GM13976 (cell line): ENCODE measurements at regions not wholly inside any gene's neighbourhood (a gene's known extent, or its start where the extent isn't known, plus 50 kb on each side); places are given as distances from the start of the nearest gene placed in this dataset.

Experiments used
- DNase-seq: peaks from one replicate; pipeline ENCODE4 v3.0.0; 2012; ENCODE audit warnings: low spot score
- in situ Hi-C: fragments of 300-500 bp; cut with MboI; formaldehyde crosslinking; loops from one replicate; pipeline ENCODE4 v1.12.0; 2022; ENCODE audit warnings: low sequenced_read_pairs, mixed read lengths, inconsistent platforms; ENCODE audit not compliant: unreplicated experiment
- TF ChIP-seq, protein P1 (sequence below): IDR thresholded peaks from 2 replicates; pipeline ENCODE4 v1.5.1; 2012; ENCODE audit warnings: borderline replicate concordance, mild to moderate bottlenecking; ENCODE audit not compliant: insufficient read depth; ENCODE audit errors: extremely low read depth, missing control alignments, control extremely low read depth

DNA sequence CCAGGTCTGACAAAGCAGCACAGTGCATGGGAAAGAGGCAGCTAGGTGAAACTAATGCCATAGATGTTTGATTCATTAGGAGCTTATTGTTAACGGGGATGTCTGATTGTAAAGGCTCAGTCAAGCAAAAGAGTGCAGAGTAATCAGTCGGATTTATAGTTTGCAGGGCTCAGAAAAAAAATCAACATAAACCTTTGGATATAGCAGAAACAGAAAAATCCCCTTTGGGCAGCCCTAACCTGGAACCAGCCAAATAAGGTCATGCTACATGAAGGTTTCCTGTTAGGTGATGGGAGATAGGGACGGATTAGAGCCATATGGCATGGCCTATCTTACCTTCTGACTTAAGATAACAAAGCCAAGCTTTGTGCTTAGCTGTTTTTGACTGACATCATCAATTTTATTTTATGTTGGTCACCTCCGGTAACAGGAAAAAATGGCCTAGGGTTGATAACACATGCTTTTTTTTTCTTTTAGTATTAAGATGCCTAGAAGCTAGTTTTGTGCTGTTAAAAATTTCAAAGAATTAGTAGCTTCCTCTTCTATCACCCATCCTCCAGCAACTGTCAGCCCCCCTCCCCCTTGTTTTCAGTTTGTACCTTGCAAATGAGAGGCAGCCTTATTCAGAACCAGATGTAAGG lies 60.7 kb upstream of the ZEB2 start:
- no peak for DNase-seq
- in situ Hi-C loops: no loop called here
- TF ChIP-seq, protein P1, sequence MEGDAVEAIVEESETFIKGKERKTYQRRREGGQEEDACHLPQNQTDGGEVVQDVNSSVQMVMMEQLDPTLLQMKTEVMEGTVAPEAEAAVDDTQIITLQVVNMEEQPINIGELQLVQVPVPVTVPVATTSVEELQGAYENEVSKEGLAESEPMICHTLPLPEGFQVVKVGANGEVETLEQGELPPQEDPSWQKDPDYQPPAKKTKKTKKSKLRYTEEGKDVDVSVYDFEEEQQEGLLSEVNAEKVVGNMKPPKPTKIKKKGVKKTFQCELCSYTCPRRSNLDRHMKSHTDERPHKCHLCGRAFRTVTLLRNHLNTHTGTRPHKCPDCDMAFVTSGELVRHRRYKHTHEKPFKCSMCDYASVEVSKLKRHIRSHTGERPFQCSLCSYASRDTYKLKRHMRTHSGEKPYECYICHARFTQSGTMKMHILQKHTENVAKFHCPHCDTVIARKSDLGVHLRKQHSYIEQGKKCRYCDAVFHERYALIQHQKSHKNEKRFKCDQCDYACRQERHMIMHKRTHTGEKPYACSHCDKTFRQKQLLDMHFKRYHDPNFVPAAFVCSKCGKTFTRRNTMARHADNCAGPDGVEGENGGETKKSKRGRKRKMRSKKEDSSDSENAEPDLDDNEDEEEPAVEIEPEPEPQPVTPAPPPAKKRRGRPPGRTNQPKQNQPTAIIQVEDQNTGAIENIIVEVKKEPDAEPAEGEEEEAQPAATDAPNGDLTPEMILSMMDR: no peak

DNA sequence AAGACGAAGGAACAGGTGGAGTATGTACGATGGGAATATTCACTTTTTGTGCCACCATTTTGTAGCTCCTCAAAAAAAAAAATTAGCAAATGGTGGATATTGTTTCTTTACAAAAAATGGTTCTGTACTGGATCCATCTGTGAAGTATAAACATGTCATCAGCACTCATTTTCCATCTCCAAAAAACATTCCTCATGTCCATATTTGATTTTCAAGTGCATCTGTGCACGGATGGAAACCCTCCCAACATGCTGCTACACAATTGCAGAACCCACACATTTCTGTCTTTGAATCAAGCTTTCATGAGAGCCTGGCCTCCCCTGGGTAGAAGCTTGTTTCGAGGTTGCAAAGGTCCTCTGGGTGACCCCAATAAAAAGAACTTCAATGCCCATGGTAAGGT lies 59.6 kb upstream of the ZEB2 start:
- in situ Hi-C loops: no loop called here
- TF ChIP-seq, protein P1: no peak

DNA sequence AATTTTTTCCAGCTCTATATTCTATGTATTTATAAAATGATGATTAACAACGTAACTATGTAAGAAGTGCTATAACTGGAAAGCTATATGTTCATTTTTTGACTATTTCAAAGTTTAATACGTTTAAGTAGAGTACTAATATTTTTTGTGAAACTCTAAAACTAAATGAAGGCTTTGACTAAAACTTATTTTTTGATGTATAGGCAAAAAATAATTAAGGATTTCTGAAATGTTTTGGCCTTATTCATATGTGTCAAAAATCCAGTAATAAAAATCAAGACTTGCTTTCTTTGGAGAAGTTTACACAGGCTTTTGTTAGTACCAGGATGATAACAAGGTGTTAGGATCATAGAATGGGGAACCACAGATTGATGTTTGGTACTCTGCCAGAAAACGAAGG lies 58.2 kb upstream of the ZEB2 start:
- in situ Hi-C loops: no loop called here
- DNase-seq: no peak
- TF ChIP-seq, protein P1: no peak

More for the DNA sequence above, 59.6 kb upstream of the ZEB2 start:
- no peak for DNase-seq

DNA sequence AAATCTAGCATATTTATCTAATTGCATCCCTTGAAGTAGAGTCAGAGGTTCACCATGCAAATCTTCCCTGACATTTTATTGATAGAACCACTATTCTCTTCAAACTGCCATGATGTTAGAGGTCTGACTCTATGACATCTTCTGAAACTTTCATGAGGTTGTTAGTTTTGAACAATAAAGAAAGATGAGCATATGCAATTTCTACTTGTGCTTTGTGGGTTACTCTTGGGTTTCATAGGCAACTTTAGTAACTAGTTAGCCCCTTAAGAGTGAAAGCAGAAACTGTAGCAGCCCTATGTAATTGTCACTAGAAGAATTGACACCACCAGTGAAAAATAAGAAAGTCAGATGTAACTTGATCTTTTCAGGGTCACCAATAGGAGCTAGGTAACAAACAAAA lies 53.1 kb upstream of the ZEB2 start:
- DNase-seq: peak; percentile 23
- TF ChIP-seq, protein P1: no peak
- in situ Hi-C loops: no loop called here

DNA sequence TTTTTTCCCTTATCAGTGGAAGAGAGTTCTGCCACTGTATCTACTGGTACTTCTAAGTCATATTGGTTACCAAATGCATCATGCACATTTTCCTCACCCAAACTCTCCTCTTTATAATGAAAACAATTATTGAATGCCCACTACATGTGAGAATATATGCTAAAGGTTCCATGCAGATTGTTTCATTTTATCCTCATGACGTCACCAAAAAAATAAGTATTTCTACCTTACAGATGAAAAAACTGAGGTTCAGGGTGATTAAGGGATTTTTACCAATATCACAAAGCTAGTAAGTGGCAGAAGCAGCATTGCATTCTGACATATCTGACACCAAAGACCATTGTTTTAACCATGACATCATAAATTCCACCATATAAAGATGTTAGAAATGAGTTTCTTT lies 51.9 kb upstream of the ZEB2 start:
- in situ Hi-C loops: no loop called here
- TF ChIP-seq, protein P1: no peak
- no peak for DNase-seq

DNA sequence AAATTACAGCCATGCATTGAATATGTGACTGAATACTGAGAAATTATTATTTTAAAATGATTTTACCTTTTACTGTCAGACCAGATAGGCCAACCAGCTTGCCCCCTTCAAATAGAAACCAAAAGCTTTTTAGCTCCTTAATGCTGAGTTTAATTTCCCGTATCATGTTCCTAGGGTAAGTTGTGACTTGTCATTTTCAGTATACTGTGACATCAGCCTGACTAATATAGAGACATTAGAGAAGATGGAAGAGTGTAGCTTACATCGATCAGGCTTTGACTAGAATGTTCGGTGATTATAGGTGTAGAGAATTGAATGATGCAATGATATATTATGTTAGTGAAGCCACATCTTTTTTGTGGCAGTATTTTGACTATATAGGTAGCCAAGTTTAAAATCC lies 50.6 kb upstream of the ZEB2 start:
- no peak for DNase-seq
- in situ Hi-C loops: no loop called here

More for the DNA sequence above, 50.6 kb upstream of the ZEB2 start:
- TF ChIP-seq, protein P1: no peak
